Keratinocyte (primary cell): ENCODE measurements at regions not wholly inside any gene's neighbourhood (a gene's known extent, or its start where the extent isn't known, plus 50 kb on each side); places are given as distances from the start of the nearest gene placed in this dataset.

Experiments used
- EZH2 ChIP-seq: IDR thresholded peaks from one replicate; pipeline ENCODE4 v1.6.1; 2012; ENCODE audit warnings: inconsistent platforms, mild to moderate bottlenecking, low read length, moderate library complexity
- TF ChIP-seq, protein P1 (sequence below), 3 experiments: IDR thresholded peaks in 1 of 3; conservative IDR thresholded peaks in 1 of 3; optimal IDR thresholded peaks in 1 of 3; 2 replicates in 2 of 3; 3 replicates in 1 of 3; pipeline versions ENCODE3 to v1.5.1; 2011; ENCODE audit warnings: low read length in 3 of 3, mild to moderate bottlenecking in 3 of 3, moderate library complexity in 2 of 3, control low read depth in 1 of 3, inconsistent platforms in 1 of 3; ENCODE audit not compliant: insufficient read depth in 2 of 3; ENCODE audit errors: extremely low read depth in 1 of 3

GRCh38 chr1:198106011-198106410 lies 50.8 kb upstream of the NEK7 start:
- TF ChIP-seq, protein P1, sequence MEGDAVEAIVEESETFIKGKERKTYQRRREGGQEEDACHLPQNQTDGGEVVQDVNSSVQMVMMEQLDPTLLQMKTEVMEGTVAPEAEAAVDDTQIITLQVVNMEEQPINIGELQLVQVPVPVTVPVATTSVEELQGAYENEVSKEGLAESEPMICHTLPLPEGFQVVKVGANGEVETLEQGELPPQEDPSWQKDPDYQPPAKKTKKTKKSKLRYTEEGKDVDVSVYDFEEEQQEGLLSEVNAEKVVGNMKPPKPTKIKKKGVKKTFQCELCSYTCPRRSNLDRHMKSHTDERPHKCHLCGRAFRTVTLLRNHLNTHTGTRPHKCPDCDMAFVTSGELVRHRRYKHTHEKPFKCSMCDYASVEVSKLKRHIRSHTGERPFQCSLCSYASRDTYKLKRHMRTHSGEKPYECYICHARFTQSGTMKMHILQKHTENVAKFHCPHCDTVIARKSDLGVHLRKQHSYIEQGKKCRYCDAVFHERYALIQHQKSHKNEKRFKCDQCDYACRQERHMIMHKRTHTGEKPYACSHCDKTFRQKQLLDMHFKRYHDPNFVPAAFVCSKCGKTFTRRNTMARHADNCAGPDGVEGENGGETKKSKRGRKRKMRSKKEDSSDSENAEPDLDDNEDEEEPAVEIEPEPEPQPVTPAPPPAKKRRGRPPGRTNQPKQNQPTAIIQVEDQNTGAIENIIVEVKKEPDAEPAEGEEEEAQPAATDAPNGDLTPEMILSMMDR (optimal IDR thresholded peaks at IDR 0.05 in 1 of 3, IDR thresholded peaks at IDR 0.05 in 1 of 3, conservative IDR thresholded peaks at IDR 0.05 in 1 of 3; ENCODE audit: extremely low read depth in 1 of 3, insufficient read depth in 2 of 3, low read length in 3 of 3): no peak
- no peak for TF ChIP-seq EZH2
